SK-N-SH treated with all-trans-retinoic acid at 6 μM for 48 hours (cell line): ENCODE measurements at regions not wholly inside any gene's neighbourhood (a gene's known extent, or its start where the extent isn't known, plus 50 kb on each side); places are given as distances from the start of the nearest gene placed in this dataset.

ENCODE experiments used
- ARNTL ChIP-seq: fragments of 450-650 bp; formaldehyde crosslinking; IDR thresholded peaks from 2 replicates; pipeline ENCODE4 v1.5.0; 2020; ENCODE audit warnings: low read depth, mild to moderate bottlenecking, moderate library complexity, borderline replicate concordance
- ISL1 ChIP-seq: fragments of 250-450 bp; sonication (Bioruptor Pico); IDR thresholded peaks from 2 replicates; pipeline ENCODE4 v2.1.2; 2022; ENCODE audit warnings: mild to moderate bottlenecking, moderate library complexity
- PATZ1 ChIP-seq: fragments of 250-450 bp; sonication (Bioruptor Pico); IDR thresholded peaks from 2 replicates; pipeline ENCODE4 v1.8.0; 2020; ENCODE audit warnings: mild to moderate bottlenecking, moderate library complexity, borderline replicate concordance
- PPARA ChIP-seq: fragments of 250-450 bp; sonication (Bioruptor Pico); IDR thresholded peaks from 2 replicates; pipeline ENCODE4 v1.5.0; 2020; ENCODE audit warnings: mild to moderate bottlenecking, borderline replicate concordance
- RARB ChIP-seq: fragments of 250-450 bp; sonication (Bioruptor Pico); IDR thresholded peaks from 2 replicates; pipeline ENCODE4 v1.8.0; 2021; ENCODE audit warnings: mild to moderate bottlenecking, moderate library complexity
- ZFP3 ChIP-seq: fragments of 250-450 bp; sonication (Bioruptor Pico); IDR thresholded peaks from 2 replicates; pipeline ENCODE4 v1.5.0; 2020; ENCODE audit warnings: mild to moderate bottlenecking, moderate library complexity
- ZNF565 ChIP-seq: fragments of 450-650 bp; formaldehyde crosslinking; conservative IDR thresholded peaks from 2 replicates; pipeline ENCODE4 v1.5.0; 2020; ENCODE audit warnings: low read depth, mild to moderate bottlenecking, moderate library complexity

GRCh38 chr9:18261181-18261580 is 212.8 kb upstream of the ADAMTSL1 start:
- TF ChIP-seq PATZ1 (CRISPR knock-in tag), result no peak
- TF ChIP-seq ZFP3 (CRISPR knock-in tag), result no peak
- no peak for TF ChIP-seq ZNF565 (CRISPR knock-in tag)
- no peak for TF ChIP-seq PPARA (CRISPR knock-in tag)
- TF ChIP-seq ARNTL (CRISPR knock-in tag), result no peak
- no peak for TF ChIP-seq ISL1 (CRISPR knock-in tag)
- no peak for TF ChIP-seq RARB (CRISPR knock-in tag)
